HL-60 (cell line): ENCODE measurements at regions not wholly inside any gene's neighbourhood (a gene's known extent, or its start where the extent isn't known, plus 50 kb on each side); places are given as distances from the start of the nearest gene placed in this dataset.

ENCODE experiments used
- DNase-seq, 2 experiments: peaks; one replicate each; pipeline ENCODE4 v3.0.0-alpha.2; 2010 to 2020; ENCODE audit warnings: low read depth in 1 of 2, low spot score in 1 of 2
- H3K27ac ChIP-seq: fragments of 250-450 bp; sonication (Bioruptor Pico); replicated peaks from 2 replicates; pipeline ENCODE4 v1.5.1; 2020; ENCODE audit warnings: mild to moderate bottlenecking, moderate library complexity
- H3K27me3 ChIP-seq: fragments of 250-450 bp; sonication (Bioruptor Pico); 2 replicates; pipeline ENCODE4 v1.5.1; 2021; ENCODE audit warnings: mild to moderate bottlenecking, moderate library complexity; ENCODE audit not compliant: insufficient read depth, poor library complexity, severe bottlenecking
- H3K4me3 ChIP-seq: replicated peaks from 2 replicates; pipeline ENCODE4 v1.5.1; 2011; ENCODE audit warnings: mild to moderate bottlenecking, control low read depth, low read length; ENCODE audit not compliant: insufficient read depth
- CTCF ChIP-seq: IDR thresholded peaks from one replicate; pipeline ENCODE4 v1.5.1; 2011; ENCODE audit warnings: low read length, control low read depth, inconsistent platforms; ENCODE audit not compliant: insufficient read depth
- GABPA ChIP-seq: IDR thresholded peaks from 2 replicates; pipeline ENCODE4 v1.6.1; 2012; ENCODE audit warnings: low read depth
- POLR2AphosphoS5 ChIP-seq: IDR thresholded peaks from 2 replicates; pipeline ENCODE4 v1.6.1; 2012; ENCODE audit warnings: low read depth
- REST ChIP-seq: IDR thresholded peaks from 2 replicates; pipeline ENCODE4 v1.6.1; 2012; ENCODE audit warnings: low read depth; ENCODE audit not compliant: insufficient replicate concordance
- SPI1 ChIP-seq: IDR thresholded peaks from 2 replicates; pipeline ENCODE4 v1.6.1; 2012; ENCODE audit warnings: low read depth, mild to moderate bottlenecking, borderline replicate concordance

- peaks cover 3% of the 10 kb centered on the region for H3K27me3 ChIP-seq
- no peak for TF ChIP-seq CTCF
- TF ChIP-seq REST: no peak
- no peak for TF ChIP-seq SPI1
- TF ChIP-seq POLR2AphosphoS5: no peak
- no peak for TF ChIP-seq GABPA
- H3K27ac ChIP-seq: no peak overlapping the region
- no peak overlapping the region for H3K4me3 ChIP-seq
- DNase-seq: no peak
Measured at GRCh38 chr12:94740601-94741362, 90.4 kb upstream of the TMCC3 start.

GRCh38 chr12:94736820-94737219 is 86.5 kb upstream of the TMCC3 start:
- H3K27ac ChIP-seq: no peak overlapping the region

More at GRCh38 chr12:94736820-94737219, 86.5 kb upstream of the TMCC3 start:
- Histone ChIP-seq H3K27me3 (peaks cover 2% of the 10 kb centered on the region), H3K4me3 (no peak overlapping the region)
- no peak for TF ChIP-seq GABPA
- no peak for TF ChIP-seq CTCF
- no peak for TF ChIP-seq POLR2AphosphoS5
- TF ChIP-seq SPI1: no peak
- no peak for TF ChIP-seq REST
- DNase-seq: no peak
